ENCODE measurements at regions not wholly inside any gene's neighbourhood (a gene's known extent, or its start where the extent isn't known, plus 50 kb on each side); places are given as distances from the start of the nearest gene placed in this dataset.

- DNase-seq (no peak), ATAC-seq (ENCODE audit: low read depth) (no peak)
- in situ Hi-C loops (cut with MboI; ENCODE audit: low sequenced_read_pairs) (no loop called here), intact Hi-C loops (cut with micrococcal nuclease) (no loop called here), dilution Hi-C loops (cut with HindIII; ENCODE audit: low sequenced_read_pairs, unreplicated experiment) (no loop called here)
- H2BK15ac ChIP-seq (ENCODE audit: low read depth, low read length): no peak overlapping the region
- H3K56ac ChIP-seq (ENCODE audit: extremely low read depth, insufficient read depth, low read length): no peak overlapping the region
- no peak overlapping the region for H3K4me2 ChIP-seq (ENCODE audit: low read depth, low read length)
- no peak overlapping the region for H4K91ac ChIP-seq (ENCODE audit: insufficient read depth, low read depth, low read length)
- CTCF ChIA-PET: no interaction called here
- no peaks in the 10 kb centered on the region for H4K20me1 ChIP-seq (ENCODE audit: insufficient read depth, low read length)
- no peak overlapping the region for H2AFZ ChIP-seq (replicated peaks; ENCODE audit: low read length, poor library complexity)
- H4K5ac ChIP-seq (ENCODE audit: low read depth, low read length): no peak overlapping the region
- H3K79me1 ChIP-seq (ENCODE audit: low read depth in 1 of 2, low read length in 2 of 2): no peaks in the 10 kb centered on the region
- BruUV-seq (replicated peaks): no TSS peak
- no peak overlapping the region for H2BK20ac ChIP-seq (ENCODE audit: low read depth, low read length)
- no peak overlapping the region for H2AK5ac ChIP-seq (ENCODE audit: low read depth, low read length)
- H3K9ac ChIP-seq (ENCODE audit: low read depth, low read length): no peak overlapping the region
- no peak overlapping the region for H3K23ac ChIP-seq (ENCODE audit: low read depth, low read length)
- no peaks in the 10 kb centered on the region for H3K4me1 ChIP-seq (ENCODE audit: control insufficient read depth, insufficient read depth, low read length)
- no peak overlapping the region for H4K8ac ChIP-seq (ENCODE audit: low read depth in 2 of 2, low read length in 2 of 2)
- no peaks in the 10 kb centered on the region for H3K36me3 ChIP-seq (ENCODE audit: control insufficient read depth, insufficient read depth, low read length)
- H3K9me1 ChIP-seq (ENCODE audit: insufficient read depth, low read length): no peaks in the 10 kb centered on the region
- no peak overlapping the region for H3K27ac ChIP-seq (ENCODE audit: insufficient read depth, low read length)
- POLR2A ChIA-PET (ENCODE audit: unreplicated experiment): no interaction called here
- no peak overlapping the region for H2BK120ac ChIP-seq (ENCODE audit: low read depth, low read length)
- TF ChIP-seq, protein P1, sequence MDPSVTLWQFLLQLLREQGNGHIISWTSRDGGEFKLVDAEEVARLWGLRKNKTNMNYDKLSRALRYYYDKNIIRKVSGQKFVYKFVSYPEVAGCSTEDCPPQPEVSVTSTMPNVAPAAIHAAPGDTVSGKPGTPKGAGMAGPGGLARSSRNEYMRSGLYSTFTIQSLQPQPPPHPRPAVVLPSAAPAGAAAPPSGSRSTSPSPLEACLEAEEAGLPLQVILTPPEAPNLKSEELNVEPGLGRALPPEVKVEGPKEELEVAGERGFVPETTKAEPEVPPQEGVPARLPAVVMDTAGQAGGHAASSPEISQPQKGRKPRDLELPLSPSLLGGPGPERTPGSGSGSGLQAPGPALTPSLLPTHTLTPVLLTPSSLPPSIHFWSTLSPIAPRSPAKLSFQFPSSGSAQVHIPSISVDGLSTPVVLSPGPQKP (IDR thresholded peaks at IDR 0.05; ENCODE audit: borderline replicate concordance, low read depth, low read length): no peak
- no peak for TF ChIP-seq MXI1 (IDR thresholded peaks at IDR 0.05; ENCODE audit: borderline replicate concordance, low read depth, low read length)
- no peak for TF ChIP-seq MAFK (IDR thresholded peaks at IDR 0.05; ENCODE audit: low read depth, low read length)
- no peak for TF ChIP-seq BHLHE40 (IDR thresholded peaks at IDR 0.05; ENCODE audit: low read depth, low read length)
- no peak for TF ChIP-seq CHD1 (IDR thresholded peaks at IDR 0.05; ENCODE audit: low read depth, low read length)
- no peak for TF ChIP-seq RCOR1 (IDR thresholded peaks at IDR 0.05; ENCODE audit: insufficient replicate concordance, low read length)
- TF ChIP-seq CTCF (conservative IDR thresholded peaks at IDR 0.05; ENCODE audit: low read depth, low read length): no peak
- TF ChIP-seq RFX5 (IDR thresholded peaks at IDR 0.05; ENCODE audit: low read depth, low read length): no peak
- TF ChIP-seq NFE2L2 (IDR thresholded peaks at IDR 0.05; ENCODE audit: low read depth, low read length): no peak
- TF ChIP-seq CEBPB (IDR thresholded peaks at IDR 0.05; ENCODE audit: low read depth, low read length): no peak
- no peak for TF ChIP-seq FOS (IDR thresholded peaks at IDR 0.05; ENCODE audit: low read depth, low read length)
- TF ChIP-seq RAD21 (IDR thresholded peaks at IDR 0.05; ENCODE audit: low read length): no peak
- TF ChIP-seq, protein P2, sequence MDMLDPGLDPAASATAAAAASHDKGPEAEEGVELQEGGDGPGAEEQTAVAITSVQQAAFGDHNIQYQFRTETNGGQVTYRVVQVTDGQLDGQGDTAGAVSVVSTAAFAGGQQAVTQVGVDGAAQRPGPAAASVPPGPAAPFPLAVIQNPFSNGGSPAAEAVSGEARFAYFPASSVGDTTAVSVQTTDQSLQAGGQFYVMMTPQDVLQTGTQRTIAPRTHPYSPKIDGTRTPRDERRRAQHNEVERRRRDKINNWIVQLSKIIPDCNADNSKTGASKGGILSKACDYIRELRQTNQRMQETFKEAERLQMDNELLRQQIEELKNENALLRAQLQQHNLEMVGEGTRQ (IDR thresholded peaks at IDR 0.05; ENCODE audit: low read depth, low read length): no peak
- TF ChIP-seq MAZ (IDR thresholded peaks at IDR 0.05; ENCODE audit: borderline replicate concordance, low read depth, low read length): no peak
- no peak for TF ChIP-seq SMC3 (IDR thresholded peaks at IDR 0.05; ENCODE audit: low read depth, low read length)
- TF ChIP-seq POLR2A (IDR thresholded peaks at IDR 0.05; ENCODE audit: low read depth, low read length): no peak
- no peak overlapping the region for H3K14ac ChIP-seq (replicated peaks; ENCODE audit: low read depth, low read length)
- H3K9me3 ChIP-seq (ENCODE audit: control insufficient read depth, insufficient read depth, low read length): no peaks in the 10 kb centered on the region
- no peak overlapping the region for H3K18ac ChIP-seq (ENCODE audit: low read depth, low read length)
- no peak overlapping the region for H3K4me3 ChIP-seq (ENCODE audit: insufficient read depth, low read depth, low read length)
- H3K27me3 ChIP-seq (ENCODE audit: control insufficient read depth, insufficient read depth, low read length): no peaks in the 10 kb centered on the region
- no peak overlapping the region for H2BK5ac ChIP-seq (ENCODE audit: low read depth, low read length, poor library complexity, severe bottlenecking)
- no peak overlapping the region for H3K4ac ChIP-seq (ENCODE audit: low read depth, low read length)
- H2AK9ac ChIP-seq (replicated peaks; ENCODE audit: low read depth, low read length, poor library complexity): no peak overlapping the region
Observed at GRCh38 chr10:20363684-20364083, 533.4 kb downstream of the NEBL start.

Data from IMR-90 (cell line).